ENCODE measurements at regions not wholly inside any gene's neighbourhood (a gene's known extent, or its start where the extent isn't known, plus 50 kb on each side); places are given as distances from the start of the nearest gene placed in this dataset.

GRCh38 chr9:115285836-115286235 lies 167.9 kb upstream of the TNC start:
- no peak for TF ChIP-seq PRRX2 (CRISPR knock-in tag; IDR thresholded peaks at IDR 0.05)
- no peak for TF ChIP-seq CBFB (CRISPR knock-in tag; IDR thresholded peaks at IDR 0.05; ENCODE audit: low read depth)
- no peak for TF ChIP-seq ATF1 (CRISPR knock-in tag; IDR thresholded peaks at IDR 0.05)
- no peak for TF ChIP-seq ZNF512 (CRISPR knock-in tag; IDR thresholded peaks at IDR 0.05; ENCODE audit: borderline replicate concordance)
- TF ChIP-seq HMGA2 (CRISPR knock-in tag; IDR thresholded peaks at IDR 0.05): no peak
- TF ChIP-seq CTCF (IDR thresholded peaks at IDR 0.05): no peak
- TF ChIP-seq RORB (CRISPR knock-in tag; IDR thresholded peaks at IDR 0.05): no peak
- no peak for TF ChIP-seq SMAD4 (CRISPR knock-in tag; IDR thresholded peaks at IDR 0.05)
- TF ChIP-seq MAX (CRISPR knock-in tag; IDR thresholded peaks at IDR 0.05): no peak
- TF ChIP-seq ATF3 (CRISPR knock-in tag; conservative IDR thresholded peaks at IDR 0.05): no peak
- no peak for TF ChIP-seq TEAD4 (CRISPR knock-in tag; IDR thresholded peaks at IDR 0.05)
- TF ChIP-seq KAT7 (CRISPR knock-in tag; IDR thresholded peaks at IDR 0.05; ENCODE audit: borderline replicate concordance): no peak
- TF ChIP-seq EMX1 (CRISPR knock-in tag; IDR thresholded peaks at IDR 0.05): no peak
- no peak for TF ChIP-seq ZNF396 (CRISPR knock-in tag; IDR thresholded peaks at IDR 0.05; ENCODE audit: borderline replicate concordance)
- TF ChIP-seq CREB1 (CRISPR knock-in tag; IDR thresholded peaks at IDR 0.05): no peak
- TF ChIP-seq AFF4 (CRISPR knock-in tag; IDR thresholded peaks at IDR 0.05; ENCODE audit: borderline replicate concordance): no peak
- TF ChIP-seq ARID4B (CRISPR knock-in tag; IDR thresholded peaks at IDR 0.05; ENCODE audit: borderline replicate concordance): no peak
- TF ChIP-seq FOXP1 (CRISPR knock-in tag; IDR thresholded peaks at IDR 0.05; ENCODE audit: borderline replicate concordance): no peak
- TF ChIP-seq FOXK1 (CRISPR knock-in tag; IDR thresholded peaks at IDR 0.05): no peak
- TF ChIP-seq ZNF219 (CRISPR knock-in tag; IDR thresholded peaks at IDR 0.05; ENCODE audit: borderline replicate concordance): no peak
- Mint-ChIP-seq H3K4me1 (peaks cover 10% of the 10 kb centered on the region), H3K27me3 (ENCODE audit: low read depth) (no peaks in the 10 kb centered on the region)

More at GRCh38 chr9:115285836-115286235, 167.9 kb upstream of the TNC start:
- H3K9me3 Mint-ChIP-seq: peaks cover 4% of the 10 kb centered on the region; the same call in 1 of the 2 replicates
- no peak overlapping the region for H3K4me3 Mint-ChIP-seq
- ATAC-seq: no peak
- no peaks in the 10 kb centered on the region for H3K36me3 Mint-ChIP-seq
- no peak overlapping the region for H3K27ac Mint-ChIP-seq
- DNase-seq (ENCODE audit: low spot score): no peak
- POLR2A ChIA-PET: no interaction called here
- CTCF ChIA-PET: no interaction called here
